ENCODE measurements at regions not wholly inside any gene's neighbourhood (a gene's known extent, or its start where the extent isn't known, plus 50 kb on each side); places are given as distances from the start of the nearest gene placed in this dataset.

GRCh38 chr2:207334624-207335371 is 169.1 kb upstream of the KLF7 start (continued):
- TF ChIP-seq, protein P1, sequence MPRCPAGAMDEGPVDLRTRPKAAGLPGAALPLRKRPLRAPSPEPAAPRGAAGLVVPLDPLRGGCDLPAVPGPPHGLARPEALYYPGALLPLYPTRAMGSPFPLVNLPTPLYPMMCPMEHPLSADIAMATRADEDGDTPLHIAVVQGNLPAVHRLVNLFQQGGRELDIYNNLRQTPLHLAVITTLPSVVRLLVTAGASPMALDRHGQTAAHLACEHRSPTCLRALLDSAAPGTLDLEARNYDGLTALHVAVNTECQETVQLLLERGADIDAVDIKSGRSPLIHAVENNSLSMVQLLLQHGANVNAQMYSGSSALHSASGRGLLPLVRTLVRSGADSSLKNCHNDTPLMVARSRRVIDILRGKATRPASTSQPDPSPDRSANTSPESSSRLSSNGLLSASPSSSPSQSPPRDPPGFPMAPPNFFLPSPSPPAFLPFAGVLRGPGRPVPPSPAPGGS (IDR thresholded peaks at IDR 0.05; ENCODE audit: borderline replicate concordance, insufficient read depth, low read depth, low read length, poor library complexity, severe bottlenecking) = no peak
- TF ChIP-seq CBFB (IDR thresholded peaks at IDR 0.05; ENCODE audit: low read depth) (no peak), ZNF687 (IDR thresholded peaks at IDR 0.05) (peak; percentile 98), HSF1 (IDR thresholded peaks at IDR 0.05; ENCODE audit: low read depth, low read length) (no peak), E4F1 (IDR thresholded peaks at IDR 0.05; ENCODE audit: borderline replicate concordance, partially characterized antibody) (no peak), TBL1XR1 (IDR thresholded peaks at IDR 0.05; ENCODE audit: low read depth, low read length) (0 out of 2 replicates have a peak, but pooled peaks have one; percentile 28), SP1 (IDR thresholded peaks at IDR 0.05; ENCODE audit: low read depth, low read length) (no peak), WRNIP1 (IDR thresholded peaks at IDR 0.05; ENCODE audit: borderline replicate concordance, low read depth, low read length) (no peak), MYC (IDR thresholded peaks at IDR 0.05; ENCODE audit: insufficient read depth, insufficient read length, insufficient replicate concordance, low read length, severe bottlenecking) (no peak), RAD21 (IDR thresholded peaks at IDR 0.05; ENCODE audit: insufficient read depth, low read depth, low read length) (no peak), GABPA (IDR thresholded peaks at IDR 0.05; ENCODE audit: low read depth) (0 out of 2 replicates have a peak, but pooled peaks have one; percentile 8), ATF7 (IDR thresholded peaks at IDR 0.05; ENCODE audit: low read depth) (no peak; the same call in 1 of the 2 replicates)
- TF ChIP-seq, protein P2, sequence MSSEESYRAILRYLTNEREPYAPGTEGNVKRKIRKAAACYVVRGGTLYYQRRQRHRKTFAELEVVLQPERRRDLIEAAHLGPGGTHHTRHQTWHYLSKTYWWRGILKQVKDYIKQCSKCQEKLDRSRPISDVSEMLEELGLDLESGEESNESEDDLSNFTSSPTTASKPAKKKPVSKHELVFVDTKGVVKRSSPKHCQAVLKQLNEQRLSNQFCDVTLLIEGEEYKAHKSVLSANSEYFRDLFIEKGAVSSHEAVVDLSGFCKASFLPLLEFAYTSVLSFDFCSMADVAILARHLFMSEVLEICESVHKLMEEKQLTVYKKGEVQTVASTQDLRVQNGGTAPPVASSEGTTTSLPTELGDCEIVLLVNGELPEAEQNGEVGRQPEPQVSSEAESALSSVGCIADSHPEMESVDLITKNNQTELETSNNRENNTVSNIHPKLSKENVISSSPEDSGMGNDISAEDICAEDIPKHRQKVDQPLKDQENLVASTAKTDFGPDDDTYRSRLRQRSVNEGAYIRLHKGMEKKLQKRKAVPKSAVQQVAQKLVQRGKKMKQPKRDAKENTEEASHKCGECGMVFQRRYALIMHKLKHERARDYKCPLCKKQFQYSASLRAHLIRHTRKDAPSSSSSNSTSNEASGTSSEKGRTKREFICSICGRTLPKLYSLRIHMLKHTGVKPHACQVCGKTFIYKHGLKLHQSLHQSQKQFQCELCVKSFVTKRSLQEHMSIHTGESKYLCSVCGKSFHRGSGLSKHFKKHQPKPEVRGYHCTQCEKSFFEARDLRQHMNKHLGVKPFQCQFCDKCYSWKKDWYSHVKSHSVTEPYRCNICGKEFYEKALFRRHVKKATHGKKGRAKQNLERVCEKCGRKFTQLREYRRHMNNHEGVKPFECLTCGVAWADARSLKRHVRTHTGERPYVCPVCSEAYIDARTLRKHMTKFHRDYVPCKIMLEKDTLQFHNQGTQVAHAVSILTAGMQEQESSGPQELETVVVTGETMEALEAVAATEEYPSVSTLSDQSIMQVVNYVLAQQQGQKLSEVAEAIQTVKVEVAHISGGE (CRISPR knock-in tag; IDR thresholded peaks at IDR 0.05) = no peak
- TF ChIP-seq, protein P3, sequence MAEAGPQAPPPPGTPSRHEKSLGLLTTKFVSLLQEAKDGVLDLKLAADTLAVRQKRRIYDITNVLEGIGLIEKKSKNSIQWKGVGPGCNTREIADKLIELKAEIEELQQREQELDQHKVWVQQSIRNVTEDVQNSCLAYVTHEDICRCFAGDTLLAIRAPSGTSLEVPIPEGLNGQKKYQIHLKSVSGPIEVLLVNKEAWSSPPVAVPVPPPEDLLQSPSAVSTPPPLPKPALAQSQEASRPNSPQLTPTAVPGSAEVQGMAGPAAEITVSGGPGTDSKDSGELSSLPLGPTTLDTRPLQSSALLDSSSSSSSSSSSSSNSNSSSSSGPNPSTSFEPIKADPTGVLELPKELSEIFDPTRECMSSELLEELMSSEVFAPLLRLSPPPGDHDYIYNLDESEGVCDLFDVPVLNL (IDR thresholded peaks at IDR 0.05; ENCODE audit: low read depth, low read length) = no peak

Measured in GM12878 (cell line).